ENCODE measurements at regions not wholly inside any gene's neighbourhood (a gene's known extent, or its start where the extent isn't known, plus 50 kb on each side); places are given as distances from the start of the nearest gene placed in this dataset.

- no peak overlapping the region for H3K4me3 ChIP-seq
- H3K27me3 ChIP-seq, result no peaks in the 10 kb centered on the region
- peaks cover 0 to 7% of the 10 kb centered on the region in 2 donors for H3K9me3 ChIP-seq
- H3K4me1 ChIP-seq (ENCODE audit: insufficient read depth), result no peaks in the 10 kb centered on the region
- no peaks in the 10 kb centered on the region for H3K36me3 ChIP-seq
- intact Hi-C loops (cut with DNase I), result no loop called here
- no peak overlapping the region for H3K27ac ChIP-seq
- no peak for DNase-seq
- 73 to 78% (median 77%) methylated on average over 11 of the region's 11 CpGs for WGBS, 3 donors
- TF ChIP-seq EP300 (IDR thresholded peaks at IDR 0.05) (no peak), CTCF (IDR thresholded peaks at IDR 0.05) (no peak), POLR2A (IDR thresholded peaks at IDR 0.05) (no peak)
Measured at GRCh38 chr20:51237791-51238190, 214.9 kb upstream of the KCNG1 start.

- TF ChIP-seq EP300 (IDR thresholded peaks at IDR 0.05), result no peak
- TF ChIP-seq CTCF (IDR thresholded peaks at IDR 0.05), result no peak
- no peak for TF ChIP-seq POLR2A (IDR thresholded peaks at IDR 0.05)
- Histone ChIP-seq H3K4me1 (ENCODE audit: insufficient read depth) (no peaks in the 10 kb centered on the region), H3K36me3 (no peaks in the 10 kb centered on the region), H3K9me3 (peaks cover 0 to 4% of the 10 kb centered on the region in 2 donors), H3K27ac (no peak overlapping the region), H3K4me3 (no peak overlapping the region), H3K27me3 (no peaks in the 10 kb centered on the region)
- WGBS, 3 donors, result 72 to 78% (median 76%) methylated on average over 6 of the region's 6 CpGs
- DNase-seq, result no peak
- intact Hi-C loops (cut with DNase I), result no loop called here
Measured at GRCh38 chr20:51237278-51237677, 214.4 kb upstream of the KCNG1 start.

GRCh38 chr20:51236421-51236820, 213.5 kb upstream of the KCNG1 start:
- H3K4me3 ChIP-seq, result no peak overlapping the region
- no peak overlapping the region for H3K27ac ChIP-seq
- H3K9me3 ChIP-seq, result no peaks in the 10 kb centered on the region
- no peaks in the 10 kb centered on the region for H3K36me3 ChIP-seq
- no peaks in the 10 kb centered on the region for H3K27me3 ChIP-seq
- no peak for TF ChIP-seq CTCF (IDR thresholded peaks at IDR 0.05)
- no peak for TF ChIP-seq EP300 (IDR thresholded peaks at IDR 0.05)
- TF ChIP-seq POLR2A (IDR thresholded peaks at IDR 0.05), result no peak
- WGBS, 3 donors, result 72 to 86% (median 73%) methylated on average over 2 of the region's 2 CpGs
- intact Hi-C loops (cut with DNase I), result no loop called here
- H3K4me1 ChIP-seq (ENCODE audit: insufficient read depth), result no peaks in the 10 kb centered on the region
- DNase-seq, result no peak

GRCh38 chr20:51233345-51233744, 210.4 kb upstream of the KCNG1 start:
- no peak for DNase-seq
- H3K4me3 ChIP-seq, result no peak overlapping the region
- 80 to 91% (median 85%) methylated on average over 6 of the region's 6 CpGs for WGBS, 3 donors
- no peaks in the 10 kb centered on the region for H3K4me1 ChIP-seq (ENCODE audit: insufficient read depth)
- no peaks in the 10 kb centered on the region for H3K36me3 ChIP-seq
- H3K27me3 ChIP-seq, result no peaks in the 10 kb centered on the region
- TF ChIP-seq EP300 (IDR thresholded peaks at IDR 0.05) (no peak), CTCF (IDR thresholded peaks at IDR 0.05) (no peak)
- H3K9me3 ChIP-seq, result no peaks in the 10 kb centered on the region
- no peak overlapping the region for H3K27ac ChIP-seq
- intact Hi-C loops (cut with DNase I), result no loop called here

GRCh38 chr20:51230727-51231126, 207.8 kb upstream of the KCNG1 start:
- DNase-seq, result no peak
- H3K9me3 ChIP-seq, result no peaks in the 10 kb centered on the region
- intact Hi-C loops (cut with DNase I), result no loop called here
- 9 to 16% (median 12%) methylated on average over 11 of the region's 11 CpGs for WGBS, 3 donors
- no peaks in the 10 kb centered on the region for H3K36me3 ChIP-seq
- H3K27ac ChIP-seq, result no peak overlapping the region
- no peaks in the 10 kb centered on the region for H3K4me1 ChIP-seq (ENCODE audit: insufficient read depth)
- no peak overlapping the region for H3K4me3 ChIP-seq
- H3K27me3 ChIP-seq, result no peaks in the 10 kb centered on the region
- TF ChIP-seq CTCF (IDR thresholded peaks at IDR 0.05) (no peak), POLR2A (IDR thresholded peaks at IDR 0.05) (no peak), EP300 (IDR thresholded peaks at IDR 0.05) (no peak)
